CD4-positive, alpha-beta memory T cell (primary cell): ENCODE measurements at regions not wholly inside any gene's neighbourhood (a gene's known extent, or its start where the extent isn't known, plus 50 kb on each side); places are given as distances from the start of the nearest gene placed in this dataset.

Experiments used
- CTCF ChIA-PET: fragments of 350-600 bp; sonication (Branson Sonifier 250); formaldehyde crosslinking; loops from one replicate; lab custom pipeline; 2021; ENCODE audit warnings: inconsistent platforms; ENCODE audit not compliant: partially characterized antibody; lab: Charles Lee
- POLR2A ChIA-PET: fragments of 350-600 bp; sonication (Branson Sonifier 250); formaldehyde crosslinking; loops from one replicate; lab custom pipeline; 2021; ENCODE audit not compliant: partially characterized antibody; lab: Charles Lee
- DNase-seq, 5 donors: peaks; one replicate each; pipeline versions ENCODE4 v3.0.0 to v3.0.0-alpha.2; 2020 to 2022; ENCODE audit warnings: mixed read lengths in 1 of 5
- H3K27ac ChIP-seq: one replicate; pipeline ENCODE4 v1.7.0; 2013; ENCODE audit warnings: low read depth, low read length
- H3K27me3 ChIP-seq: 2 replicates; pipeline ENCODE4 v1.7.0; 2013; ENCODE audit warnings: mild to moderate bottlenecking, low read length, moderate library complexity; ENCODE audit not compliant: insufficient read depth
- H3K36me3 ChIP-seq: 2 replicates; pipeline ENCODE4 v1.7.0; 2013; ENCODE audit warnings: mild to moderate bottlenecking, low read length, moderate library complexity; ENCODE audit not compliant: insufficient read depth
- H3K4me1 ChIP-seq: 2 replicates; pipeline ENCODE4 v1.7.0; 2013; ENCODE audit warnings: mild to moderate bottlenecking, low read length, moderate library complexity; ENCODE audit not compliant: insufficient read depth
- H3K4me3 ChIP-seq, 2 donors: one replicate each; pipeline ENCODE4 v1.7.0; 2013; ENCODE audit warnings: low read length in 2 of 2, mild to moderate bottlenecking in 1 of 2
- H3K9me3 ChIP-seq, 2 donors: one replicate each; pipeline ENCODE4 v1.7.0; 2013; ENCODE audit warnings: low read length in 2 of 2, control low read depth in 1 of 2; ENCODE audit not compliant: control insufficient read depth in 1 of 2
- H3K27ac Mint-ChIP-seq, 7 donors: one replicate each; pipeline ENCODE4 v1.8.0; 2020 to 2021; ENCODE audit warnings: mixed read lengths in 7 of 7, mild to moderate bottlenecking in 6 of 7, inconsistent platforms in 3 of 7, moderate library complexity in 3 of 7
- H3K27me3 Mint-ChIP-seq, 2 donors: one replicate each; pipeline ENCODE4 v1.8.0; 2020 to 2021; ENCODE audit warnings: mixed read lengths in 2 of 2
- H3K36me3 Mint-ChIP-seq, 2 donors: one replicate each; pipeline ENCODE4 v1.8.0; 2020 to 2021; ENCODE audit warnings: mixed read lengths in 2 of 2, inconsistent platforms in 1 of 2, mild to moderate bottlenecking in 1 of 2
- H3K4me1 Mint-ChIP-seq, 4 donors: one replicate each; pipeline ENCODE4 v1.8.0; 2020 to 2021; ENCODE audit warnings: mixed read lengths in 4 of 4, mild to moderate bottlenecking in 1 of 4
- H3K4me3 Mint-ChIP-seq, 8 donors: one replicate each; pipeline ENCODE4 v1.8.0; 2020 to 2021; ENCODE audit warnings: mixed read lengths in 8 of 8, mild to moderate bottlenecking in 7 of 8, moderate library complexity in 6 of 8, inconsistent platforms in 3 of 8
- H3K9me3 Mint-ChIP-seq, 8 donors: one replicate each; pipeline ENCODE4 v1.8.0; 2020 to 2021; ENCODE audit warnings: mixed read lengths in 8 of 8, mild to moderate bottlenecking in 5 of 8, inconsistent platforms in 3 of 8, moderate library complexity in 1 of 8
- intact Hi-C: fragments of 100-400 bp; cut with micrococcal nuclease; formaldehyde crosslinking; loops from one replicate; pipeline ENCODE4 v1.15.1; 2023

DNA sequence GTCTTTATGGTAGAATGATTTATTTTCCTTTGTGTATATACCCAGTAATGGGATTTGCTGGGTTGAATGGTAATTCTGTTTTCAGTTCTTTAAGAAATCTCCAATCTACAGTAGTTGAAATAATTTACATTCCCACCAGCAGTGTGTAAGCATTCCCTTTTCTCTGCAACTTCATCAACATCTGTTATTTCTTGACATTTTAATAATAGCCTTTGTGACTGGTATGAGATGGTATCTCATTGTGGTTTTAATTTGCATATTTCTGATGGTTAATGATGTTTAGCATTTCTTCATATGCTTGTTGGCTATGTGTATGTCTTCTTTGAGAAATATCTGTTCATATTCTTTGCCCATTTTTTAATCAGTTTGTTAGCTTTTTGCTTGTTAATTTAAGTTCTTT is 901.2 kb downstream of the METTL15 start:
- no peaks in the 10 kb centered on the region for H3K4me1 ChIP-seq
- Mint-ChIP-seq H3K9me3 (peaks cover 0 to 17% (median 7%) of the 10 kb centered on the region in 8 donors), H3K4me3 (no peak overlapping the region), H3K27me3 (no peaks in the 10 kb centered on the region), H3K4me1 (no peaks in the 10 kb centered on the region), H3K36me3 (no peaks in the 10 kb centered on the region), H3K27ac (no peak overlapping the region)
- H3K9me3 ChIP-seq, result no peaks in the 10 kb centered on the region
- H3K27me3 ChIP-seq, result no peaks in the 10 kb centered on the region
- H3K27ac ChIP-seq, result no peak overlapping the region
- POLR2A ChIA-PET, result no interaction called here
- CTCF ChIA-PET, result no interaction called here
- intact Hi-C loops, result no loop called here
- no peaks in the 10 kb centered on the region for H3K36me3 ChIP-seq
- no peak overlapping the region for H3K4me3 ChIP-seq
- no peak for DNase-seq

DNA sequence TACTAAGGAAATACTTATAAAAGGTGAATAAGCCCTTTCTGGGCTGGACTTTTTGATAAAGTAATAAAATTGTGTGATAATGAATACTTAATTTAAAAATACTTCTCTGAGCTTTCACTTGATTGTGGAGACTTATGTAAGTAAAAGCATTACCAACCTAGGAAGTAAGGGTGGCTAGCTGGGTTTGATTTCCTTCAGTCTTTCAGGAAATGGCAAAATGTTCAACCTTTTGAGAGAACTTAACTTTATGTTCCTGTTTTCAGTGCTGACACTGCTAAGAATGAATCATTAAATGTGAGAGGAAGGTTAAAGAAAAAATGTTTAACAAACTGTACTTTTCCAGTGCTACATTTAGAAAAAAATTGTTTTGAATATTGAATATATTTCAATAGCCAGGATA is 900.3 kb downstream of the METTL15 start:
- H3K4me1 ChIP-seq, result no peaks in the 10 kb centered on the region
- intact Hi-C loops, result no loop called here
- Mint-ChIP-seq H3K4me1 (no peaks in the 10 kb centered on the region), H3K36me3 (no peaks in the 10 kb centered on the region), H3K4me3 (no peak overlapping the region), H3K27me3 (no peaks in the 10 kb centered on the region), H3K9me3 (peaks cover 0 to 18% (median 7%) of the 10 kb centered on the region in 8 donors), H3K27ac (no peak overlapping the region)
- no peaks in the 10 kb centered on the region for H3K27me3 ChIP-seq
- ChIA-PET POLR2A (no interaction called here), CTCF (no interaction called here)
- no peaks in the 10 kb centered on the region for H3K36me3 ChIP-seq
- H3K4me3 ChIP-seq, result no peak overlapping the region
- H3K27ac ChIP-seq, result no peak overlapping the region
- H3K9me3 ChIP-seq, result no peaks in the 10 kb centered on the region
- DNase-seq, result no peak

DNA sequence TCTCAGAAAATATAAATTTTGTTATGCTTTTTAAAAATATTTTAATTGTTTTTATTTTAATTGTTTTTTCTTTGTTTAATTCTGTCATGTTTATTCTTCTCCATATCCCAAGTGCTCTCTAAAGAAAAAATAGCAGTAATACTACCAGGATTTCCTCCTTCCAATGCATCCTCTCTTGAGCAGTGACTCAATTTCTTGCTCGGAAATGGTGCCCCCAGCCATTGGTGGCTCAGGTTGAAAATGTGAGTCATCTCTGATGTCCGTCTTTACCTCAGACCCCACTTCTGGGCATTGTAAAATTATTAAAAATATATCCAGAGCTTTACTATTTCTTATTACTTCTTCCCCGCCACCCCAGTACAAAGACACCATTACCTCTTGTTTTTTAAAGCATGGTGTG is 898.5 kb downstream of the METTL15 start:
- H3K9me3 Mint-ChIP-seq, result peaks cover 0 to 20% (median 7%) of the 10 kb centered on the region in 8 donors
- H3K27ac ChIP-seq, result no peak overlapping the region
- intact Hi-C loops, result no loop called here
- H3K27me3 Mint-ChIP-seq, result no peaks in the 10 kb centered on the region
- H3K27ac Mint-ChIP-seq, result no peak overlapping the region
- H3K4me3 Mint-ChIP-seq, result no peak overlapping the region
- H3K27me3 ChIP-seq, result no peaks in the 10 kb centered on the region
- H3K9me3 ChIP-seq, result no peaks in the 10 kb centered on the region
- no peak for DNase-seq
- no peaks in the 10 kb centered on the region for H3K36me3 Mint-ChIP-seq
- no peaks in the 10 kb centered on the region for H3K36me3 ChIP-seq
- H3K4me1 ChIP-seq, result no peaks in the 10 kb centered on the region
- H3K4me3 ChIP-seq, result no peak overlapping the region
- no peaks in the 10 kb centered on the region for H3K4me1 Mint-ChIP-seq
- POLR2A ChIA-PET, result no interaction called here
- CTCF ChIA-PET, result no interaction called here

DNA sequence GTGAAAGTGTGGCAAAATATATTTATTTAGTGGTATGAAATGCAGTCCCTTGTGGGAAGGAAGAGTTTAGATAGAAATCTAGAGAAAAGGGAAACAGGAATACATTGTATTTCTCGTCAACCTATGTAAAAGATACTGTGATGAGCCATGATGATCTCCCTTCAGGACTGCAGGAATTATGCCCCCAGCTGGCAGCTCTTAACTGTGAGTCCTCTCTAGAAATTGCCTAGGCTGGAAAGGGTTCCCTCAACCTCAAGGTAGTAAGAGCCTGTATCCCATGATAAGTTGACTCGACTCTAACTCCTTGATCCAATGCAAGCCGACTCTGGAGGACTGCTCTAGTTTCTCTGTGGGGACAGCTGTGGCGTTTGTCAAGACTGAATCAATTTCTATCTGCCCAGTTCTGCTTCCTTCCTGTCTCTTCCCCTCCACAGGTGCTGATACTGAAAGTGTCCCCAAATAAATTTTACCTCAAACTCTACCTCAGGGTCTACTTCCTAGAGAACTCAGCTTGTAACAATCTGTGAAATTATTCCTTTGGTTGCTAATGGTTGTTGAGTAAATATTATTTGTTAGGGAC is 897.3 kb downstream of the METTL15 start:
- H3K27me3 Mint-ChIP-seq, result no peaks in the 10 kb centered on the region
- no peaks in the 10 kb centered on the region for H3K27me3 ChIP-seq
- no peak overlapping the region for H3K4me3 ChIP-seq
- H3K9me3 Mint-ChIP-seq, result peaks cover 2 to 21% (median 8%) of the 10 kb centered on the region in 8 donors
- no peaks in the 10 kb centered on the region for H3K4me1 Mint-ChIP-seq
- no peaks in the 10 kb centered on the region for H3K4me1 ChIP-seq
- ChIA-PET CTCF (no interaction called here), POLR2A (no interaction called here)
- no peak for DNase-seq
- no peak overlapping the region for H3K27ac Mint-ChIP-seq
- no peaks in the 10 kb centered on the region for H3K36me3 ChIP-seq
- H3K9me3 ChIP-seq, result no peaks in the 10 kb centered on the region
- H3K36me3 Mint-ChIP-seq, result no peaks in the 10 kb centered on the region
- no peak overlapping the region for H3K4me3 Mint-ChIP-seq
- H3K27ac ChIP-seq, result no peak overlapping the region
- intact Hi-C loops, result no loop called here

DNA sequence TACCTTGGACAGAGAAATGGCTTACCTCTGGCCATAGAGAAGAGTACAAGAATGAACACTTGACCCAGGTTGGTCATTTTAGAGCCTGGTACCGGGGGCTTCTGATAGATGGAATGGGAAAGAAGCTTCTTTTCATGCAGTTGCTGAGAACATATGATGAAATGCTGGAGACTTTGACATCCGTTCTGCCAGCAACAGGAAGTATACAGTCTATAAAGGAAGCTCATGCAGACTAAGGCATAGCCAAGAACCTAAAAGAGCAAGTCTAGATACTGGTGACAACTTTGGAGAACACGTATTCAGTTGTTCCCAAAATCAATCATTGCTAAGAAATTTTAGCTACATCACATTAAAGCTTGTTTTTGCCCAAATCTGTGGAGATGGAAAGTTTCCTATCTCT is 894.6 kb downstream of the METTL15 start:
- peaks cover 0 to 6% of the 10 kb centered on the region in 2 donors for H3K9me3 ChIP-seq
- H3K4me1 Mint-ChIP-seq, result no peaks in the 10 kb centered on the region
- peaks cover 2 to 15% (median 6%) of the 10 kb centered on the region in 8 donors for H3K9me3 Mint-ChIP-seq
- ChIA-PET CTCF (no interaction called here), POLR2A (no interaction called here)
- H3K4me1 ChIP-seq, result no peaks in the 10 kb centered on the region
- H3K27ac Mint-ChIP-seq, result no peak overlapping the region
- no peaks in the 10 kb centered on the region for H3K27me3 ChIP-seq
- no peaks in the 10 kb centered on the region for H3K36me3 ChIP-seq
- no peak for DNase-seq
- intact Hi-C loops, result no loop called here
- H3K27me3 Mint-ChIP-seq, result no peaks in the 10 kb centered on the region
- no peak overlapping the region for H3K4me3 Mint-ChIP-seq
- H3K4me3 ChIP-seq, result no peak overlapping the region
- no peak overlapping the region for H3K27ac ChIP-seq
- H3K36me3 Mint-ChIP-seq, result no peaks in the 10 kb centered on the region

DNA sequence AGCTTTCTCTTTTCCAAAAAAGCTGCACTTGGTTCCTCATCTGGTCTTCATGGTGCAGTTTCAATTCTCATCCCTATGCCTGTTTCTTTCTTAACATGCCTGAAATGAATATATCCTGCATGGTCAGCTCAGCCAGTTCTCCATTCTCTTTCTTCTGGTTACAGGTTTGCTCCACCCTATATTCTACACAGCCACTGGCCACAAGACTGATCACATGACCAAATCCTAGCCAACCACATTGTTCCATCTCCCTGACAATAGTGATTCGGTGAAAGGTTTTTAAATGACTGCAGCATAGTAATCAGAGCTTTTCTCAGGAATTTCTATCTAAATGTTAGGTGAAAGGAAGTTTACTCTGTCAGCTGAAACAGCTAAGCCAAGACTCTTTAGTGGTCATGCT is 891.4 kb downstream of the METTL15 start:
- Histone ChIP-seq H3K4me3 (no peak overlapping the region), H3K27me3 (no peaks in the 10 kb centered on the region), H3K27ac (no peak overlapping the region), H3K36me3 (no peaks in the 10 kb centered on the region), H3K4me1 (no peaks in the 10 kb centered on the region), H3K9me3 (peaks cover 0 to 6% of the 10 kb centered on the region in 2 donors)
- CTCF ChIA-PET, result no interaction called here
- Mint-ChIP-seq H3K9me3 (peaks cover 0 to 14% (median 6%) of the 10 kb centered on the region in 8 donors), H3K27ac (no peak overlapping the region), H3K27me3 (no peaks in the 10 kb centered on the region), H3K36me3 (no peaks in the 10 kb centered on the region), H3K4me1 (no peaks in the 10 kb centered on the region), H3K4me3 (no peak overlapping the region)
- DNase-seq, result no peak
- intact Hi-C loops, result no loop called here
- POLR2A ChIA-PET, result no interaction called here

DNA sequence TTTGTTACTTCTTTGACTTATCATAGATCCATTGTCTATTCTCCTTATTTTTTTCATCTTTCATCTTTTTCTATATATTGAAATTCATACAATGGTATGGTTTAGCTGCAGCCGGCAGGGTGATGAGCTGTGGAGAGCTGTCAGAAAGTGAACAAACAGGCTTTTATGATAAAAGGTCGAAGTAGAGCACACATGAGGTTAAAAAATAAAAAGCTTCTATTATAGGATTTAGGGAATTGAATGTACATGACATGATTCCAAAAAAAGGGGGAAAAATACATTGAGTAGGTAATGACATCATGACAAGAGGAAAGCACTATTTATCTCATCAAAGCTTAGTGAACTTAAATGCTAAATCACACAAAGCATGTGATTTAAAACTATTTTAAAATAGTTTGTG is 884.8 kb downstream of the METTL15 start:
- no peak overlapping the region for H3K4me3 ChIP-seq
- no peaks in the 10 kb centered on the region for H3K9me3 ChIP-seq
- intact Hi-C loops, result no loop called here
- no peak overlapping the region for H3K27ac ChIP-seq
- no peaks in the 10 kb centered on the region for H3K4me1 Mint-ChIP-seq
- H3K36me3 ChIP-seq, result no peaks in the 10 kb centered on the region
- peaks cover 0 to 13% (median 2%) of the 10 kb centered on the region in 8 donors for H3K9me3 Mint-ChIP-seq
- H3K27me3 ChIP-seq, result no peaks in the 10 kb centered on the region
- DNase-seq, result no peak
- H3K4me1 ChIP-seq, result no peaks in the 10 kb centered on the region
- CTCF ChIA-PET, result no interaction called here
- POLR2A ChIA-PET, result no interaction called here
- no peak overlapping the region for H3K4me3 Mint-ChIP-seq
- H3K36me3 Mint-ChIP-seq, result no peaks in the 10 kb centered on the region
- H3K27me3 Mint-ChIP-seq, result no peaks in the 10 kb centered on the region
- no peak overlapping the region for H3K27ac Mint-ChIP-seq

DNA sequence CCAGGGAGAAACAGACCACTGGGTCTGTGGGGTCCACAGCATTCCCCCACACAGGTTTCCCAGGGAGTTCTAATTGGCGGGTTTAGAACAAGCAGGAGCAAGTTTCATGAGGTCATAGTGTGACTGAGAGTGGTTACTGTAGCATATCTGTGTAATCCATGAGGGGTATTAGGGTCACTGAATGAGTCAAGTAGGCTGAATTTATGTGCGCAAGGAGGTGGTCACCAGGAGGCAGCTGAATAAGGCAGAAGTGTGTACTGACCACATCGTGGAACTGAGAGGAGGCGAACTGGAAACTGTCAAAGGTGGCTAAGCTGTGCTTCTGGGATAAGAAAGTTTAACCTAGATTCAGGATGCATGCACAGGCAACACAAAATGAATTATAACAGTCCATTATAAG is 876.0 kb downstream of the METTL15 start:
- no peak overlapping the region for H3K27ac Mint-ChIP-seq
- peaks cover 0 to 11% (median 7%) of the 10 kb centered on the region in 8 donors for H3K9me3 Mint-ChIP-seq
- ChIA-PET POLR2A (no interaction called here), CTCF (no interaction called here)
- no peak for DNase-seq
- intact Hi-C loops, result no loop called here
- H3K4me3 Mint-ChIP-seq, result no peak overlapping the region
- H3K4me1 Mint-ChIP-seq, result no peaks in the 10 kb centered on the region
- H3K27ac ChIP-seq, result no peak overlapping the region
- H3K27me3 Mint-ChIP-seq, result no peaks in the 10 kb centered on the region
- no peaks in the 10 kb centered on the region for H3K36me3 ChIP-seq
- no peak overlapping the region for H3K4me3 ChIP-seq
- H3K36me3 Mint-ChIP-seq, result no peaks in the 10 kb centered on the region
- no peaks in the 10 kb centered on the region for H3K27me3 ChIP-seq
- H3K4me1 ChIP-seq, result no peaks in the 10 kb centered on the region
- no peaks in the 10 kb centered on the region for H3K9me3 ChIP-seq
